ENCODE measurements at regions not wholly inside any gene's neighbourhood (a gene's known extent, or its start where the extent isn't known, plus 50 kb on each side); places are given as distances from the start of the nearest gene placed in this dataset.
"Not testable (repeated sequence)": the region's sequence is repeated elsewhere in the genome, so short reads cannot be mapped to it uniquely, and the experiment has no call there.

- Histone ChIP-seq H3K27ac (ENCODE audit: low read depth, low read length) (no peak overlapping the region), H3K4me3 (ENCODE audit: low read depth, low read length) (no peak overlapping the region), H3K9me3 (ENCODE audit: control insufficient read depth, insufficient read depth, low read length) (peaks cover under 1% of the 10 kb centered on the region), H3K27me3 (ENCODE audit: control insufficient read depth, insufficient read depth, low read length) (no peaks in the 10 kb centered on the region)
- ChIA-PET POLR2A (no interaction called here), CTCF (interaction anchor here (8.1 kb wide), 1 partner anchor 45 kb away, joined by 252 read pairs; no protein-coding TSS in a partner anchor)
- no peak for TF ChIP-seq CTCF (IDR thresholded peaks at IDR 0.05; ENCODE audit: low read depth, low read length)
- no peak for DNase-seq (ENCODE audit: low read depth, low spot score)
Observed at GRCh38 chr11:86873573-86874083, 73.3 kb downstream of the PRSS23 start.

- ChIA-PET POLR2A (no interaction called here), CTCF (no interaction called here)
- Histone ChIP-seq H3K27ac (ENCODE audit: low read depth, low read length) (no peak overlapping the region), H3K9me3 (ENCODE audit: control insufficient read depth, insufficient read depth, low read length) (peaks cover 2% of the 10 kb centered on the region), H3K27me3 (ENCODE audit: control insufficient read depth, insufficient read depth, low read length) (no peaks in the 10 kb centered on the region), H3K4me3 (ENCODE audit: low read depth, low read length) (no peak overlapping the region)
- TF ChIP-seq CTCF (IDR thresholded peaks at IDR 0.05; ENCODE audit: low read depth, low read length) = no peak
- no peak for DNase-seq (ENCODE audit: low read depth, low spot score)
Observed at GRCh38 chr11:86874304-86875056, 74.1 kb downstream of the PRSS23 start.

GRCh38 chr11:86876716-86877234 is 76.4 kb downstream of the PRSS23 start:
- ChIA-PET POLR2A (no interaction called here), CTCF (no interaction called here)
- no peak for DNase-seq (ENCODE audit: low read depth, low spot score)
- Histone ChIP-seq H3K27me3 (ENCODE audit: control insufficient read depth, insufficient read depth, low read length) (no peaks in the 10 kb centered on the region), H3K9me3 (ENCODE audit: control insufficient read depth, insufficient read depth, low read length) (peaks cover 2% of the 10 kb centered on the region), H3K4me3 (ENCODE audit: low read depth, low read length) (no peak overlapping the region), H3K27ac (ENCODE audit: low read depth, low read length) (no peak overlapping the region)
- no peak for TF ChIP-seq CTCF (IDR thresholded peaks at IDR 0.05; ENCODE audit: low read depth, low read length)

- ChIA-PET CTCF (no interaction called here), POLR2A (no interaction called here)
- TF ChIP-seq CTCF (IDR thresholded peaks at IDR 0.05; ENCODE audit: low read depth, low read length) = no peak
Observed at GRCh38 chr11:86877503-86877902, 77.2 kb downstream of the PRSS23 start.

GRCh38 chr11:86879241-86879640 is 76.0 kb downstream of the FZD4 start:
- H3K27me3 ChIP-seq (ENCODE audit: control insufficient read depth, insufficient read depth, low read length); DNase-seq (ENCODE audit: low read depth, low spot score); H3K9me3 ChIP-seq (ENCODE audit: control insufficient read depth, insufficient read depth, low read length); H3K4me3 ChIP-seq (ENCODE audit: low read depth, low read length); POLR2A ChIA-PET; H3K27ac ChIP-seq (ENCODE audit: low read depth, low read length); CTCF ChIA-PET: not testable (repeated sequence)

More at GRCh38 chr11:86877503-86877902, 77.2 kb downstream of the PRSS23 start:
- peaks cover 2% of the 10 kb centered on the region for H3K9me3 ChIP-seq (ENCODE audit: control insufficient read depth, insufficient read depth, low read length)
- no peak for DNase-seq (ENCODE audit: low read depth, low spot score)
- H3K27ac ChIP-seq (ENCODE audit: low read depth, low read length) = no peak overlapping the region
- H3K4me3 ChIP-seq (ENCODE audit: low read depth, low read length) = no peak overlapping the region
- no peaks in the 10 kb centered on the region for H3K27me3 ChIP-seq (ENCODE audit: control insufficient read depth, insufficient read depth, low read length)
